HG02840 (cell line): ENCODE measurements at regions not wholly inside any gene's neighbourhood (a gene's known extent, or its start where the extent isn't known, plus 50 kb on each side); places are given as distances from the start of the nearest gene placed in this dataset.
A peak's percentile ranks its signal among the peaks of the same experiment; 100 is the strongest.
"Not testable (repeated sequence)": the region's sequence is repeated elsewhere in the genome, so short reads cannot be mapped to it uniquely, and the experiment has no call there.

Source experiments
- ATAC-seq: cut with Tn5 transposase; IDR thresholded peaks from one replicate; pipeline ENCODE4 v1.9.1; 2021; ENCODE audit warnings: mild to moderate bottlenecking, moderate library complexity, moderate number of reproducible peaks; ENCODE audit not compliant: unreplicated experiment, low FRiP score

DNA sequence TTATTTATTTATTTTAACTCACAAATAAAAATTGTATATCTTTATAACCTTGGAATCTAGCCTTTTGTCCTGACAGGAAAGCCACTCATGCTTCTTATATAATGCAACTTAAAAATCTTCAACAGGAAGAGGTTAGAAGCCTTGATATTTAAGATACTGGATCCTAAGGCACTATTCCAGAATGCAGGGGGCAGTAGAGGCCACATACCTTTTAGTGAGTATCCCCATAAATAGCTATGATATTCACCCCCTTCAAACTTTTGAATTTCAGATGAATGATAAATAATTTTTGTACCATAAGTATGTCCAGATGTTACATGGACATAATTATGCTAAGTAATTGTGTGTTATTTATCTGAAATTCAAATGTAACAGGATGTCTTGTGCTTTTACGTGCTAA is 592.7 kb upstream of the VRK2 start:
- no peak for ATAC-seq

DNA sequence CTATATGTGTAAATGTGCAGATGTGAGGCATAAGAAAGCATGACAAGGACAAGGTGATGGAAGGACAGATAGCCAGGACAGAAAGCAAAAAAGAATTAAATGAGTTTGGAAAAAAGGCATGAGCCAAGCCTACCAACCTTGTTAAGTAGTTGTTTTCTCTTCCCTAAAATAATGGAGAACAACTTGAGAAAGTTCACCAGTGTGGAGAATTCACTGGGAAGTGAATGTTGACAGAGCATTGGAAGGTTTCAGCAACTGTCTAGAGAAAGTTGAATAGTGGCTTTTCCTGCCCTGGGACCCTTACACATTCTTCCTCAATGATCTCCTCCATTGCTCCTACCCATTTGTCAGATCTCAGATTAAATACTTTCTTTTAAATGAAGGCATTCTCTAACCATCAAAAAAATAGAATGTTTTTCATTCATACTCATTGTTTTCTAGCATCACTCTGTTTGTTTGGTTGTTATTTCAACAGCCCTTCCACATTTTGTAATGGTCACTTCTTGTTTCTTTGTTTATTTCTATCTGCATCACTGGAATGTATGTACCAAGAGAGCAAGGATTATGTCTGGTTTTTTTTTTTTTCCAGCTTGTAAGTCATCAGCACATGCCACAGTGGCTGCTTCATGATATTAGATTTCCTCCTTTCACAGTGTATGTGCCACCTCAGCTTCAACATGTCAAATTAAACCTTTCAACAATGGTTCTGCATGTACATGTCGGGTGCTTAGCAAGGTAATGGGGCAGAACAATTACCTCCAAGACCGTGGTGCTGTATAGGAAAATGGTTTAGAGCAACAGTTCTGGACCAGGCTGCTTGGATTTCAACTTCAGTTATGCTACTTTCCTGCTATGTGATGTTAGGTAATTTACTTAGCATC is 586.0 kb upstream of the VRK2 start:
- no peak for ATAC-seq

DNA sequence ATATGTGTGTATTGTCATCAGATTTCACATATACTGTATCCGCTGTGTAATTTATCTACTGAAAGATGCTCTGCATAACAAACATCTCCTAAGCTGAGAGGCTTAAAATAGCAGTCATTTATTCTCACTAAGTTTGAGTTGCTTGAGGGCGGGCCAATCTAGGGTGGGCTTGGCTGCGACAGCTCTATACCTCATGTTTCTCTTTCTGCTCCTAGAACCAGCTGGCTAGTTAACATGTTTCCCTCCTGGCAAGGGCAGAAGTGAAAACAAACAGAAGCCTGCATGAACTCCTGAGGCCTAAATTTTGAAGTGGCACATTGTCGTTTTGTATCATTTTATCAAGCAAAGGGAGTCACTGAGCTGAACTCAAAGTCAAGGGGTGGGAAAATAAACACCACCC is 585.0 kb upstream of the VRK2 start:
- no peak for ATAC-seq

DNA sequence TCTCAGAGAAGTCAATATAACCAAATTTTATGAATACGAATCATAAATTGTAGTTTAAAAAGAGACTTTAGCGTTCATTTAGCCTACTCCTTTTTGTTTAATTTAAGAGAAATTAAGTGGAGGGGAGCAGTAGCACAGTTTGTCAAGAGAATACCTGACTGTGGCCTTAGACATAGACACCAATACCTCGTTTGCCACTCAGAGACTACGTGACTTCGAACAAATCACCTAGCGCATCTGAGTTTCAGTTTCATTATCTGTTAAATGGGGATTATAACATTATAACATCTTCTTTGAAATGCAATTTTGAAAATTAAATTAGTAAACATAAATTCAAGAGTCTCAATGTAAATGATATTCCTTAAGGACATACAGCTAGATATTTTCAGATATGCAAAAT is 581.5 kb upstream of the VRK2 start:
- no peak for ATAC-seq

- ATAC-seq: no peak
These were observed 580.6 kb upstream of the VRK2 start for GRCh38 chr2:57465967-57466366.

GRCh38 chr2:57475391-57475790 is 571.2 kb upstream of the VRK2 start:
- no peak for ATAC-seq

DNA sequence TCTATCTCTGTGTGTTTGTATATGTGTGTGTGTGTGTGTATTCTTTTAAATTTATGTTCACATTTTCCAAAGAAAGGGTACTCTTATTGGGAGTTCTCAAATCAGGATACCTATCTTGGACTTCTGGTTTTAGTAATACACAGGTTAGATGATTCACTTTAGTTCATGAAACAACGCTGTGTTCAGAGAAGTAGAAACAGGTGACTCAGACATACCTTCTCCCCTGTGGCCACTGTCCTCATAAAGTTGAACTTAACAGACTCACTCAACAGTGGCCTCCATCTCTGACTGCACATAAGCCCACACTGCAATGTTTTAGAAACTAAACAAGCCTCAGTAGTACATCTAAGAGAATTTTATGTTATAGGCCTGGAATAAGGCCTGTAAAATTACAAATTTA is 566.6 kb upstream of the VRK2 start:
- no peak for ATAC-seq

- ATAC-seq: no peak
These were observed 558.5 kb upstream of the VRK2 start for GRCh38 chr2:57488061-57488460.

DNA sequence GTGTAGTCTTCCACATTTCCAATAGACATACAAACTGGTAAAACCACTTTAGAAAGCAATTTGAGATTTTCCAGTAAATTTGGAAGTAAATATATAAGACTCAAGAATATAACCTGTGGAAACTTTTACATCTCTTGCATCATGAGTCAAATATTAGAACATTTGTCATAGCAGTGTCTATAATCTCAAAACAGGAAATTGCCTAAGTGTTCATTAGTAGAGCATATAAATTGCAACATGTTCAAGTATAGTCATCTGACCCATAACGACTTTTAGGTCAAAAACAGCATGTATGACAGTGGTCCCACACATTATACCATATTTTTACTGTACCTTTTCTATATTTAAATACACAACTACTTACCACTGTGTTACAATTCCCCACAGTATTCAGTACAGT is 555.9 kb upstream of the VRK2 start:
- no peak for ATAC-seq

GRCh38 chr2:57491213-57491612 is 555.4 kb upstream of the VRK2 start:
- ATAC-seq: no peak

GRCh38 chr2:57493966-57494365 is 552.6 kb upstream of the VRK2 start:
- not testable (repeated sequence) for ATAC-seq

GRCh38 chr2:57497489-57498096 is 549.0 kb upstream of the VRK2 start:
- peak; percentile 70 for ATAC-seq

DNA sequence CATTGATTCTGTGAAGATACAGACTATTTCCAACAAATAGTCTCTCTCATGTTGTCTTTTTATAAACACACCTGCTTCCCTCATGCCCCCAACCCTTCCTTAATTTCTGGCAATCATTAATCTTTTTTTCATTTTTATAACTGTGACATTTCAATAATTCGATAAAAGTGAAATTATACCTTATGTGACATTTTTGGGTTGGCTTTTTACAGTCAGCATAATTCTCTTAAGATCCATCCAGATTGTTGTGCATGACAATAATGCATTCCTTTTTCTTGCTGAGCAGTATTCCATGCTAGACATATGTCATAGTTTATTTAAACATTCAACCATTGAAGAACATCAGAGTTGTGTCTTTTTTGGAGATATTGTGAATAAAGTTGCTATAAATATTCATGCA is 541.8 kb upstream of the VRK2 start:
- no peak for ATAC-seq

DNA sequence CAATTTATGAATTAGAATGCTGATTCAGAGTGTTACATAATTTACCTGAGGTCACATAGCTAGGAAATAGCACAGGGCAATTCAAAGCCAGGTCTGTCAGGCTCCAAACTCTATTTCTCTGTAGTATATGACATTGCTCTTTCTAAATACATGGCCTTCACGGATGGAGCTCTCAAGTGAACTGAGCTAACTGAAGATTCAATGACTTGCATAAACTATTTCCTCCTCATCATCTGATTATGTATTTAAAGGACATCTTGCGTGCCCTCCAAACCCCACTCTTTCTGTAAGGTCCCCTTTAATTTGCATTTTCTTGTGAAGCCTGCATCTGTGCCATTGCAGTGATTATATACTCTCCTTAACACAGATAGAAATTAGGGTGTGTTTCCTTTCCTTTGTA is 537.4 kb upstream of the VRK2 start:
- ATAC-seq: no peak

DNA sequence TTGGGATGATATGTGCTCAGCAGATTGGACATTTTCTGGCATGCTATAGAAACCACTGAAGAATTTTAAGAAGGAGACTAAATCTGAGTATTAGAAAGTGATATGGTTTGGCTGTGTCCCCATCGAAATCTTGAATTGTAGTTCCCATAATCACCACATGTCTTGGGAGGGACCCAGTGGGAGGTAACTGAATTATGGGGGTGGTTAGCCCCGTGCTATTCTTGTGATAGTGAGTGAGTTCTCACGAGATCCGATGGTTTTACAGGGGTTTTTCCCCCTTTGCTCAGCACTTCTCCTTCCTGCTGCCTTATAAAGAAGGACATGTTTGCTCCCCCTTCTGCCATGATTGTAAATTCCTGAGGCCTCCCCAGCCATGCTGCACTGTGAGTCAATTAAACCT is 535.9 kb upstream of the VRK2 start:
- no peak for ATAC-seq

GRCh38 chr2:57515366-57515765 is 531.2 kb upstream of the VRK2 start:
- ATAC-seq: no peak

GRCh38 chr2:57516698-57517340 is 529.8 kb upstream of the VRK2 start:
- ATAC-seq: no peak

DNA sequence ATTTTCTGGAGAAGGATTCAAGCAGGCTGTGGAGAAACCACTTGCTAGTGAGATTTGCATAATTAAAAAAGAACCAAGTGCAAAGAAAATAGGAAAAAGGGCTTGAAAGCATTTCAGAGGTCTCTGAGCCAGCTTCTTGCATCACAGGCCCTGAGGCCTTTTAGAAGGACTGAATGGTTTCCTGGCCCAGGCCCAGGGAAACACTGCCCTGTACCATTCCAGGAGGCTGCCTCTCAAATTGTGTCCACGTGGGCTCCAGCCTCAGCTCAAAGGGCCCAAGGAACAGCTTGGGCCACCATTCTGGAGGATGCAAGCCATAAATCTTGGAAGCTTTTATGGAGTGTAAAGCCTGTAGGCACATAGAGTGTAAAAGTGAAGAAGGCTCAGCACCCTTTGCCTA is 523.3 kb upstream of the VRK2 start:
- no peak for ATAC-seq

- ATAC-seq: no peak
These were observed 518.9 kb upstream of the VRK2 start for GRCh38 chr2:57527685-57528084.

- no peak for ATAC-seq
These were observed 518.1 kb upstream of the VRK2 start for GRCh38 chr2:57528499-57528898.

- ATAC-seq: no peak
These were observed 512.2 kb upstream of the VRK2 start for GRCh38 chr2:57534358-57534757.
